Mucosa of descending colon (tissue), 3 donors: ENCODE measurements at regions not wholly inside any gene's neighbourhood (a gene's known extent, or its start where the extent isn't known, plus 50 kb on each side); places are given as distances from the start of the nearest gene placed in this dataset.
A peak's percentile ranks its signal among the peaks of the same experiment; 100 is the strongest.

Source experiments
- ATAC-seq: fragments of 200-7000 bp; cut with Tn5 transposase; one replicate; pipeline ENCODE4 v1.9.1; 2020; ENCODE audit warnings: mild to moderate bottlenecking, moderate library complexity
- DNase-seq, 3 donors: peaks; one replicate each; pipeline ENCODE4 v3.0.0-alpha.2; 2020
- H3K36me3 ChIP-seq: fragments of 200-600 bp; one replicate; pipeline ENCODE4 v1.8.0; 2021; ENCODE audit warnings: low read depth, mild to moderate bottlenecking
- H3K4me1 ChIP-seq: fragments of 200-600 bp; one replicate; pipeline ENCODE4 v1.8.0; 2021; ENCODE audit warnings: low read depth, mild to moderate bottlenecking
- H3K4me3 ChIP-seq: fragments of 200-600 bp; one replicate; pipeline ENCODE4 v1.8.0; 2021; ENCODE audit warnings: mild to moderate bottlenecking
- H3K9me3 ChIP-seq: fragments of 200-600 bp; one replicate; pipeline ENCODE4 v1.8.0; 2021; ENCODE audit warnings: mild to moderate bottlenecking
- CTCF ChIP-seq: fragments of 200-600 bp; IDR thresholded peaks from one replicate; pipeline ENCODE4 v1.8.0; 2022; ENCODE audit warnings: antibody characterized with exemption, mild to moderate bottlenecking
- intact Hi-C, 2 donors: fragments of 100-400 bp; cut with DNase I in 1 of 2; cut with micrococcal nuclease in 1 of 2; formaldehyde crosslinking; loops; one replicate each; pipeline versions ENCODE4 v1.11.0 to v1.11.1; 2022; cut with DNase I, micrococcal nuclease
- donor health status: DM: no; HTN: no; CAD: no; lungs with moderate emphysema.
- donor health status: DM: no; HTN: no; CAD: no.
- donor health status: DM: no; HTN: yes; CAD: no.

GRCh38 chr4:77393996-77394395 lies 211.6 kb upstream of the CXCL13 start:
- no peaks in the 10 kb centered on the region for H3K4me1 ChIP-seq
- TF ChIP-seq CTCF = no peak
- no peaks in the 10 kb centered on the region for H3K36me3 ChIP-seq
- intact Hi-C loops = no loop called here
- no peak overlapping the region for H3K4me3 ChIP-seq
- no peaks in the 10 kb centered on the region for H3K9me3 ChIP-seq
- DNase-seq = no peak
- no peak for ATAC-seq

- intact Hi-C loops = no loop called here
- no peaks in the 10 kb centered on the region for H3K36me3 ChIP-seq
- no peak for DNase-seq
- H3K4me3 ChIP-seq = no peak overlapping the region
- ATAC-seq = peak; percentile 73
- no peaks in the 10 kb centered on the region for H3K4me1 ChIP-seq
- TF ChIP-seq CTCF = no peak
- H3K9me3 ChIP-seq = no peaks in the 10 kb centered on the region
Measured at GRCh38 chr4:77395481-77395880, 210.1 kb upstream of the CXCL13 start.

- H3K4me3 ChIP-seq = no peak overlapping the region
- no peak for ATAC-seq
Measured at GRCh38 chr4:77398256-77398655, 207.4 kb upstream of the CXCL13 start.

GRCh38 chr4:77399831-77400230 lies 205.8 kb upstream of the CXCL13 start:
- no peak for TF ChIP-seq CTCF
- ATAC-seq = no peak

More at GRCh38 chr4:77398256-77398655, 207.4 kb upstream of the CXCL13 start:
- Histone ChIP-seq H3K9me3 (no peaks in the 10 kb centered on the region), H3K36me3 (no peaks in the 10 kb centered on the region), H3K4me1 (no peaks in the 10 kb centered on the region)
- intact Hi-C loops = no loop called here
- TF ChIP-seq CTCF = no peak
- no peak for DNase-seq

GRCh38 chr4:77413766-77414165 lies 191.9 kb upstream of the CXCL13 start:
- ATAC-seq = no peak
- intact Hi-C loops = no loop called here
- no peaks in the 10 kb centered on the region for H3K4me1 ChIP-seq
- H3K4me3 ChIP-seq = no peak overlapping the region
- H3K9me3 ChIP-seq = no peaks in the 10 kb centered on the region
- no peaks in the 10 kb centered on the region for H3K36me3 ChIP-seq
- DNase-seq = no peak
- TF ChIP-seq CTCF = no peak

More at GRCh38 chr4:77399831-77400230, 205.8 kb upstream of the CXCL13 start:
- H3K36me3 ChIP-seq = no peaks in the 10 kb centered on the region
- no peak for DNase-seq
- intact Hi-C loops = no loop called here
- no peaks in the 10 kb centered on the region for H3K4me1 ChIP-seq
- no peak overlapping the region for H3K4me3 ChIP-seq
- no peaks in the 10 kb centered on the region for H3K9me3 ChIP-seq

GRCh38 chr4:77415689-77416088 lies 189.9 kb upstream of the CXCL13 start:
- no peak overlapping the region for H3K4me3 ChIP-seq
- no peaks in the 10 kb centered on the region for H3K4me1 ChIP-seq
- no peaks in the 10 kb centered on the region for H3K36me3 ChIP-seq
- ATAC-seq = no peak
- intact Hi-C loops = no loop called here
- H3K9me3 ChIP-seq = no peaks in the 10 kb centered on the region
- DNase-seq = no peak
- TF ChIP-seq CTCF = no peak
